H9 (cell line): ENCODE measurements at regions not wholly inside any gene's neighbourhood (a gene's known extent, or its start where the extent isn't known, plus 50 kb on each side); places are given as distances from the start of the nearest gene placed in this dataset.

Experiments used
- DNase-seq: peaks from one replicate; pipeline ENCODE4 v3.0.0-alpha.2; 2017
- H2AFZ ChIP-seq: one replicate; pipeline ENCODE4 v1.6.1; 2013; ENCODE audit warnings: mild to moderate bottlenecking, low read length, control low read depth, moderate library complexity
- H2AK5ac ChIP-seq: 2 replicates; pipeline ENCODE4 v1.6.1; 2013; ENCODE audit warnings: low read length, control low read depth, mixed read lengths; ENCODE audit not compliant: insufficient read length
- H2BK120ac ChIP-seq: one replicate; pipeline ENCODE4 v1.6.1; 2013; ENCODE audit warnings: low read depth, mild to moderate bottlenecking, low read length, control low read depth, inconsistent platforms; ENCODE audit not compliant: poor library complexity, severe bottlenecking
- H2BK12ac ChIP-seq: 2 replicates; pipeline ENCODE4 v1.6.1; 2013; ENCODE audit warnings: low read length, control low read depth, mixed read lengths, low read depth; ENCODE audit not compliant: insufficient read length
- H2BK15ac ChIP-seq: 2 replicates; pipeline ENCODE4 v1.6.1; 2013; ENCODE audit warnings: low read depth, low read length, control low read depth
- H2BK20ac ChIP-seq: one replicate; pipeline ENCODE4 v1.6.1; 2013; ENCODE audit warnings: low read depth, mild to moderate bottlenecking, low read length, control low read depth, inconsistent platforms; ENCODE audit not compliant: poor library complexity, severe bottlenecking
- H2BK5ac ChIP-seq: 2 replicates; pipeline ENCODE4 v1.6.1; 2013; ENCODE audit warnings: low read length, control low read depth, mixed read lengths; ENCODE audit not compliant: insufficient read length
- H3K14ac ChIP-seq: 2 replicates; pipeline ENCODE4 v1.6.1; 2013; ENCODE audit warnings: low read length, control low read depth; ENCODE audit not compliant: insufficient read depth
- H3K18ac ChIP-seq: 2 replicates; pipeline ENCODE4 v1.6.1; 2013; ENCODE audit warnings: low read depth, mild to moderate bottlenecking, mixed read lengths, low read length, control low read depth; ENCODE audit not compliant: insufficient read length
- H3K23ac ChIP-seq: 2 replicates; pipeline ENCODE4 v1.6.1; 2013; ENCODE audit warnings: low read length, control low read depth, mixed read lengths, low read depth; ENCODE audit not compliant: insufficient read length
- H3K23me2 ChIP-seq: 2 replicates; pipeline ENCODE4 v1.6.1; 2013; ENCODE audit warnings: low read depth, mild to moderate bottlenecking, mixed read lengths, low read length, control low read depth; ENCODE audit not compliant: insufficient read length, poor library complexity, severe bottlenecking
- H3K27ac ChIP-seq: 2 replicates; pipeline ENCODE4 v1.5.1; 2013; ENCODE audit warnings: low read length, control low read depth, mixed read lengths, low read depth; ENCODE audit not compliant: insufficient read length
- H3K27me3 ChIP-seq: 2 replicates; pipeline ENCODE4 v1.6.1; 2013; ENCODE audit warnings: low read length, control low read depth, inconsistent platforms; ENCODE audit not compliant: insufficient read depth
- H3K4ac ChIP-seq: 2 replicates; pipeline ENCODE4 v1.6.1; 2013; ENCODE audit warnings: low read depth, mild to moderate bottlenecking, control low read depth, inconsistent platforms, low read length, moderate library complexity
- H3K4me1 ChIP-seq: 2 replicates; pipeline ENCODE4 v1.6.1; 2013; ENCODE audit warnings: low read length, control low read depth, inconsistent platforms; ENCODE audit not compliant: insufficient read depth
- H3K4me2 ChIP-seq: 2 replicates; pipeline ENCODE4 v1.6.1; 2013; ENCODE audit warnings: low read length, control low read depth, mixed read lengths; ENCODE audit not compliant: insufficient read length, insufficient read depth
- H3K56ac ChIP-seq: 2 replicates; pipeline ENCODE4 v1.6.1; 2013; ENCODE audit warnings: low read depth, mild to moderate bottlenecking, mixed read lengths, low read length, control low read depth; ENCODE audit not compliant: insufficient read length
- H3K79me1 ChIP-seq: 2 replicates; pipeline ENCODE4 v1.6.1; 2013; ENCODE audit warnings: low read depth, mild to moderate bottlenecking, moderate library complexity, low read length, control low read depth, inconsistent platforms; ENCODE audit not compliant: insufficient read depth, poor library complexity, severe bottlenecking
- H3K79me2 ChIP-seq: 2 replicates; pipeline ENCODE4 v1.6.1; 2013; ENCODE audit warnings: low read length, control low read depth, inconsistent platforms; ENCODE audit not compliant: insufficient read depth
- H3K9ac ChIP-seq: 2 replicates; pipeline ENCODE4 v1.6.1; 2013; ENCODE audit warnings: low read length, control low read depth, mixed read lengths; ENCODE audit not compliant: insufficient read length; ENCODE audit errors: extremely low read depth
- H3K9me3 ChIP-seq: one replicate; pipeline ENCODE4 v1.6.1; 2013; ENCODE audit warnings: low read depth, low read length, inconsistent platforms; ENCODE audit not compliant: control insufficient read depth
- H3T11ph ChIP-seq: one replicate; pipeline ENCODE4 v1.6.1; 2013; ENCODE audit warnings: mild to moderate bottlenecking, low read length, control low read depth, inconsistent platforms
- H4K20me1 ChIP-seq: one replicate; pipeline ENCODE4 v1.6.1; 2013; ENCODE audit not compliant: control insufficient read depth, insufficient read length, insufficient read depth
- H4K5ac ChIP-seq: 2 replicates; pipeline ENCODE4 v1.6.1; 2013; ENCODE audit warnings: low read depth, mild to moderate bottlenecking, mixed read lengths, low read length, control low read depth; ENCODE audit not compliant: insufficient read length
- H4K8ac ChIP-seq: replicated peaks from 2 replicates; pipeline ENCODE4 v1.6.1; 2013; ENCODE audit warnings: low read length, control low read depth, mixed read lengths, low read depth; ENCODE audit not compliant: insufficient read length
- H4K91ac ChIP-seq: 2 replicates; pipeline ENCODE4 v1.6.1; 2013; ENCODE audit warnings: low read depth, mild to moderate bottlenecking, moderate library complexity, mixed read lengths, low read length, control low read depth; ENCODE audit not compliant: insufficient read length
- H3K27ac Mint-ChIP-seq, 3 experiments: 2 replicates in 2 of 3; 3 replicates in 1 of 3; pipeline ENCODE4 v1.8.0; 2020 to 2021; ENCODE audit warnings: mixed read lengths in 3 of 3, mild to moderate bottlenecking in 1 of 3, moderate library complexity in 1 of 3
- H3K27me3 Mint-ChIP-seq: 2 replicates; pipeline ENCODE4 v1.8.0; 2021; ENCODE audit warnings: low read depth, mild to moderate bottlenecking, moderate library complexity, mixed read lengths
- H3K36me3 Mint-ChIP-seq, 3 experiments: 2 replicates in 2 of 3; 3 replicates in 1 of 3; pipeline ENCODE4 v1.8.0; 2020 to 2021; ENCODE audit warnings: low read depth in 3 of 3, mixed read lengths in 3 of 3; ENCODE audit not compliant: insufficient read depth in 1 of 3
- H3K4me1 Mint-ChIP-seq, 2 experiments: 2 replicates each; pipeline ENCODE4 v1.8.0; 2020; ENCODE audit warnings: mixed read lengths in 2 of 2
- H3K4me3 Mint-ChIP-seq, 2 experiments: 2 replicates in 1 of 2; 3 replicates in 1 of 2; pipeline ENCODE4 v1.8.0; 2020 to 2021; ENCODE audit warnings: mild to moderate bottlenecking in 2 of 2, mixed read lengths in 2 of 2, moderate library complexity in 1 of 2
- H3K9me3 Mint-ChIP-seq, 2 experiments: 2 replicates in 1 of 2; 3 replicates in 1 of 2; pipeline ENCODE4 v1.8.0; 2020; ENCODE audit warnings: mild to moderate bottlenecking in 2 of 2, mixed read lengths in 2 of 2, moderate library complexity in 1 of 2
- WGBS: extraction: QIAGEN DNeasy Blood & Tissue Kit; methylation state at CpG from one replicate; pipeline ENCODE4 v1.1.7; 2013; ENCODE audit warnings: missing lambda C conversion rate, low lambda C conversion rate, mixed read lengths; ENCODE audit not compliant: insufficient read length; ENCODE audit errors: extremely low coverage; 5-methylcytosine and 5-hydroxymethylcytosine counted together
- TF ChIP-seq, protein P1 (sequence below): fragments of 200-600 bp; sonication (generic); conservative IDR thresholded peaks from 3 replicates; pipeline ENCODE4 v1.8.0; 2021; ENCODE audit warnings: antibody characterized with exemption, mild to moderate bottlenecking

DNA sequence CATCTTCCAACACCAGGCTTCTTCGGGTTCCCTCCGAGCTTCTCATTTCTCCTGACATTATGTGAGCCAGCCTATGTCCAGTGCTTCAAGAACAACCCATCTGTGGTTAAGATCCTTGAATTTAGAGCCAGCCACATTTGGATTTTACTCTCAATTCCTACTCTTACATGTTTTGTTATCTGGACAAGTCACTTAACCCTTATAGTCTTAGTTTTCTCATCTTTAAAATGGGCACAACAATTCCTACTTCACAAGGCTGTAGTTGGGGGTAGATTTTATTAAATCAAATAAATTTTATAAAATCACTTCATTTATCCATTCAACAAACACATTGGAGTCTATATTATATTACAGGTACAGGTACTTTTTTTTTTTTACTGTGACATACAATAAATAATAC, 105.5 kb upstream of the SLC38A2 start:
- no peak overlapping the region for H4K5ac ChIP-seq
- H3K9me3 Mint-ChIP-seq, result no peaks in the 10 kb centered on the region
- peaks cover 13 to 15% of the 10 kb centered on the region in 2 experiments for H3K4me1 Mint-ChIP-seq
- no peaks in the 10 kb centered on the region for H3K23me2 ChIP-seq
- H3K36me3 Mint-ChIP-seq, result peaks cover 0 to 4% (median 0%) of the 10 kb centered on the region in 3 experiments; a peak in 1 of 7 replicates
- no peak overlapping the region for H3T11ph ChIP-seq
- no peak overlapping the region for H2BK120ac ChIP-seq
- no peak overlapping the region for H4K91ac ChIP-seq
- no peaks in the 10 kb centered on the region for H3K79me1 ChIP-seq
- H3K79me2 ChIP-seq, result no peaks in the 10 kb centered on the region
- H3K23ac ChIP-seq, result no peak overlapping the region
- H4K8ac ChIP-seq, result no peak overlapping the region
- no peaks in the 10 kb centered on the region for H4K20me1 ChIP-seq
- H3K4me3 Mint-ChIP-seq, result no peak overlapping the region
- no peak overlapping the region for H3K14ac ChIP-seq
- no peak overlapping the region for H3K4me2 ChIP-seq
- H2BK20ac ChIP-seq, result no peak overlapping the region
- no peak overlapping the region for H2AFZ ChIP-seq
- no peaks in the 10 kb centered on the region for H3K9me3 ChIP-seq
- no peak overlapping the region for H3K56ac ChIP-seq
- WGBS, result no CpG with 5 or more reads among the region's 2 CpGs
- H2BK5ac ChIP-seq, result no peak overlapping the region
- H2AK5ac ChIP-seq, result no peak overlapping the region
- H3K18ac ChIP-seq, result no peak overlapping the region
- no peak overlapping the region for H2BK15ac ChIP-seq
- H3K9ac ChIP-seq, result no peak overlapping the region
- no peak overlapping the region for H3K27ac ChIP-seq
- H2BK12ac ChIP-seq, result no peak overlapping the region
- H3K4ac ChIP-seq, result no peak overlapping the region
- peaks cover 2% of the 10 kb centered on the region for H3K4me1 ChIP-seq
- no peaks in the 10 kb centered on the region for H3K27me3 Mint-ChIP-seq
- H3K27ac Mint-ChIP-seq, result no peak overlapping the region
- TF ChIP-seq, protein P1, sequence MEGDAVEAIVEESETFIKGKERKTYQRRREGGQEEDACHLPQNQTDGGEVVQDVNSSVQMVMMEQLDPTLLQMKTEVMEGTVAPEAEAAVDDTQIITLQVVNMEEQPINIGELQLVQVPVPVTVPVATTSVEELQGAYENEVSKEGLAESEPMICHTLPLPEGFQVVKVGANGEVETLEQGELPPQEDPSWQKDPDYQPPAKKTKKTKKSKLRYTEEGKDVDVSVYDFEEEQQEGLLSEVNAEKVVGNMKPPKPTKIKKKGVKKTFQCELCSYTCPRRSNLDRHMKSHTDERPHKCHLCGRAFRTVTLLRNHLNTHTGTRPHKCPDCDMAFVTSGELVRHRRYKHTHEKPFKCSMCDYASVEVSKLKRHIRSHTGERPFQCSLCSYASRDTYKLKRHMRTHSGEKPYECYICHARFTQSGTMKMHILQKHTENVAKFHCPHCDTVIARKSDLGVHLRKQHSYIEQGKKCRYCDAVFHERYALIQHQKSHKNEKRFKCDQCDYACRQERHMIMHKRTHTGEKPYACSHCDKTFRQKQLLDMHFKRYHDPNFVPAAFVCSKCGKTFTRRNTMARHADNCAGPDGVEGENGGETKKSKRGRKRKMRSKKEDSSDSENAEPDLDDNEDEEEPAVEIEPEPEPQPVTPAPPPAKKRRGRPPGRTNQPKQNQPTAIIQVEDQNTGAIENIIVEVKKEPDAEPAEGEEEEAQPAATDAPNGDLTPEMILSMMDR, result no peak
- no peak for DNase-seq
- H3K27me3 ChIP-seq, result no peaks in the 10 kb centered on the region
